WTC11 (cell line): ENCODE measurements at regions not wholly inside any gene's neighbourhood (a gene's known extent, or its start where the extent isn't known, plus 50 kb on each side); places are given as distances from the start of the nearest gene placed in this dataset.

Experiments
- CTCF ChIP-seq: fragments of 200-600 bp; IDR thresholded peaks from 2 replicates; pipeline ENCODE4 v1.8.0; 2022; ENCODE audit warnings: antibody characterized with exemption
- E2F1 ChIP-seq: sonication (generic); formaldehyde crosslinking; IDR thresholded peaks from 2 replicates; pipeline ENCODE4 v1.8.0; 2022; ENCODE audit warnings: mild to moderate bottlenecking, missing genetic modification reagents
- ELF4 ChIP-seq: sonication (generic); formaldehyde crosslinking; IDR thresholded peaks from 2 replicates; pipeline ENCODE4 v1.8.1; 2022; ENCODE audit warnings: low read depth, mild to moderate bottlenecking, moderate library complexity, missing genetic modification reagents
- JUN ChIP-seq: sonication (generic); formaldehyde crosslinking; IDR thresholded peaks from 2 replicates; pipeline ENCODE4 v1.8.0; 2023; ENCODE audit warnings: mild to moderate bottlenecking, missing genetic modification reagents
- PREB ChIP-seq: sonication (generic); formaldehyde crosslinking; IDR thresholded peaks from 2 replicates; pipeline ENCODE4 v1.8.1; 2022; ENCODE audit warnings: mild to moderate bottlenecking, missing genetic modification reagents, moderate library complexity, borderline replicate concordance
- SMAD3 ChIP-seq: sonication (generic); formaldehyde crosslinking; IDR thresholded peaks from 2 replicates; pipeline ENCODE4 v1.8.0; 2022; ENCODE audit warnings: missing genetic modification reagents, mild to moderate bottlenecking, borderline replicate concordance
- TEAD1 ChIP-seq: sonication (generic); formaldehyde crosslinking; IDR thresholded peaks from 2 replicates; pipeline ENCODE4 v1.8.0; 2022; ENCODE audit warnings: mild to moderate bottlenecking, missing genetic modification reagents

DNA sequence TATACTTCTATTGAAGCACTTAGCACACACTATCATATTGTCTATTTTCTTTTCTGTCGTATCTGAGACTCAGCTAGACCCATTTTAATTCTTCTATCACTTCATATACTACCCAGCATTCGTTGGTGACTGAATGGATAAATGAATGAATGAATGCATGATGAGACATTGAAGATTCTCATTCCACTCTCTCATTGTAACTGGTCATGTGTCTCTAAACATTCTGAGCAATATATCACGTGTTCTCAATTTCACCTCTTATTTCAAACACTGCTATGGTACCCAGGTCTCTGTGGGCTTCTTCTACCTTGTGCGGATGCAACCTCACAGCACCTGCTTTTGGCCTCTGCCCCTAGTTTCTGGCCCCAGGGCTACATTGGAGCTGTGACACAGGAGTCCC is 65.2 kb upstream of the USPL1 start:
- no peak for TF ChIP-seq ELF4
- no peak for TF ChIP-seq CTCF
- TF ChIP-seq JUN (CRISPR knock-in tag) = no peak
- TF ChIP-seq PREB (CRISPR knock-in tag) = no peak
- no peak for TF ChIP-seq E2F1 (CRISPR knock-in tag)
- TF ChIP-seq SMAD3 (CRISPR knock-in tag) = no peak
- TF ChIP-seq TEAD1 (CRISPR knock-in tag) = no peak
